ENCODE measurements at regions not wholly inside any gene's neighbourhood (a gene's known extent, or its start where the extent isn't known, plus 50 kb on each side); places are given as distances from the start of the nearest gene placed in this dataset.

DNA sequence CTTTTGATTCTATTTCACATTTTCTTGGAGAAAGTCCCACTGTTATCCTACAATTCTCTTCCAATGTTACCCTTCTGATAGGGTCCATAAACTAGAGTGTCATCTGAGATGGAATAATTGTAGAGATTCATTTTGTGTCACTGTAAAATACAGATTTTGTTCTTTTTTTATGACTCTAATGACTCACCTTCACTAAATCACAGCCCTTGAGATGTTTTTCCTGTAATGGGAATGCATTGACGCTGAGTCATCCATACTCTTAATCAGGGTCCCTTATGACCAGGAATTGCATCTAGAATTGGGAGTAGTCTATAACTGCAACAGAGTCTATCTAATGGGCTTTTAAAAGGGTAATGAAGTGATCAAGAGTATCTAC is 315.5 kb downstream of the TGFB2 start:
- H3K4me3 Mint-ChIP-seq, result no peak overlapping the region
- intact Hi-C loops (cut with micrococcal nuclease), result no loop called here

GRCh38 chr1:218661411-218661810 is 316.3 kb downstream of the TGFB2 start:
- POLR2A ChIA-PET, result no interaction called here
- CTCF ChIA-PET, result no interaction called here
- intact Hi-C loops (cut with micrococcal nuclease), result no loop called here
- Mint-ChIP-seq H3K27me3 (no peaks in the 10 kb centered on the region), H3K27ac (no peak overlapping the region), H3K36me3 (no peaks in the 10 kb centered on the region), H3K9me3 (no peaks in the 10 kb centered on the region), H3K4me1 (ENCODE audit: low read depth) (no peaks in the 10 kb centered on the region), H3K4me3 (no peak overlapping the region)
- DNase-seq, result no peak

More for the DNA sequence above, 315.5 kb downstream of the TGFB2 start:
- no peaks in the 10 kb centered on the region for H3K4me1 Mint-ChIP-seq (ENCODE audit: low read depth)
- no peaks in the 10 kb centered on the region for H3K27me3 Mint-ChIP-seq
- CTCF ChIA-PET, result no interaction called here
- no peaks in the 10 kb centered on the region for H3K36me3 Mint-ChIP-seq
- no peaks in the 10 kb centered on the region for H3K9me3 Mint-ChIP-seq
- POLR2A ChIA-PET, result no interaction called here
- H3K27ac Mint-ChIP-seq, result no peak overlapping the region
- no peak for DNase-seq

DNA sequence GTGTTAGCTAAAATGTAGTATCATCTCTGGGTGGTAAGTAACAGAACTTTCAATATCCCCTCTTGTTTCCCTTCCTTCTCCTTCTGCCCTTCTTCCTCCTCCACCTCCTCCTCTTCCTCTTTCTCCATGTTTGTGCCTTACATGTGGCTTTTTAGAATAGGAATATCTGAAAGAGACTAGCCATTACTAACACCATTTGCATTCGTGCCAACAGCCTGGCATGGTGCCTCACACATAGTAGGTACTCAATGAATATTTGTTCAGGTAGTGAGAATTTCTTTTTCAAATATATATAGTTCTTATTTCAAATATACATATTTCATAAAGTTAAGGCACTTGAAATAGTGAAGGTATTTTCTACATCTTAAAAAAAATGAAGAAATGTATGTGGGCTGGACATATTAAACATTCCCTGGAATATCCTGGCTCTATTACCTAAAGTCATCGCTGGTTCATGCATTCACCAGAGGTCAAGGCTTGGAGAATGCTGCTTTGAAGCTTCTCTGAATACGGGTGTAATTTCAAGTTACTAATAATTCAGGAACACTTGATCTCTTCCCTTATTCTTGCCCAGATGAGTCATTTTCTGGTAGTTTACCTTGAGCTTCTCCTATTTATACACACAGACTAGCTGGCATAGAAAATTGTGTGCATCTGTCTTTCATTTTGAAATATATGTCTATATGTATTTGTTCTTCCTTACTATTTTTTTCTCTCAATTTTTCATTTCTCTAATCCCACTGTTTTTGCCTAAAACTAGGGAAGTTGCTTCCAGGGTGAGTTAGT is 319.4 kb downstream of the TGFB2 start:
- H3K27ac Mint-ChIP-seq, result no peak overlapping the region
- intact Hi-C loops (cut with micrococcal nuclease), result no loop called here

DNA sequence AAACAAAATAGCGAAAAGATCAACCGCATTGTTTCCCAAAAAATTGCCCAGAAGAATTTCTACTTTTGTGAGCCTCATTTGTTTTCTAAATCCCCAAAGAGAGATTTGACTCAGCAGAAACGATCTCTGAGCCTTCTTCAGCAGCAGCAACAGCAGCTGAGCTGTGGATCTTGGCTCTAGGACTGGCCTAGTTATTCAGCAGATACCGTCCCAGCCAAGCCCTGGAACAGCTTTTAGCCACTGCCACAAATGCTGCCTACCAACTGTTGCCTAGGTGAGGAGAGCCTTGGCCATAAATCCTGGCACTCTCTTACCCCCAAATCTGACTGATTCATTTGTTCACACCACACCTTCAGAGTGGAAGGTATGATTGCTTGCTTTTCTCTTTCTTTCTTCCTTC is 320.1 kb downstream of the TGFB2 start:
- H3K9me3 Mint-ChIP-seq, result peaks cover 5% of the 10 kb centered on the region
- no peak overlapping the region for H3K27ac Mint-ChIP-seq
- POLR2A ChIA-PET, result no interaction called here
- intact Hi-C loops (cut with micrococcal nuclease), result no loop called here
- CTCF ChIA-PET, result no interaction called here
- H3K27me3 Mint-ChIP-seq, result no peaks in the 10 kb centered on the region
- DNase-seq, result no peak
- H3K4me3 Mint-ChIP-seq, result no peak overlapping the region
- no peaks in the 10 kb centered on the region for H3K4me1 Mint-ChIP-seq (ENCODE audit: low read depth)
- H3K36me3 Mint-ChIP-seq, result no peaks in the 10 kb centered on the region

More for the DNA sequence above, 319.4 kb downstream of the TGFB2 start:
- Mint-ChIP-seq H3K4me3 (no peak overlapping the region), H3K27me3 (no peaks in the 10 kb centered on the region), H3K36me3 (no peaks in the 10 kb centered on the region), H3K9me3 (peaks cover 2% of the 10 kb centered on the region), H3K4me1 (ENCODE audit: low read depth) (no peaks in the 10 kb centered on the region)
- CTCF ChIA-PET, result no interaction called here
- POLR2A ChIA-PET, result no interaction called here
- DNase-seq, result no peak

GRCh38 chr1:218666263-218666662 is 321.1 kb downstream of the TGFB2 start:
- CTCF ChIA-PET, result no interaction called here
- DNase-seq, result no peak
- H3K4me3 Mint-ChIP-seq, result no peak overlapping the region
- no peaks in the 10 kb centered on the region for H3K27me3 Mint-ChIP-seq
- H3K36me3 Mint-ChIP-seq, result no peaks in the 10 kb centered on the region
- intact Hi-C loops (cut with micrococcal nuclease), result no loop called here
- H3K27ac Mint-ChIP-seq, result no peak overlapping the region
- no peaks in the 10 kb centered on the region for H3K4me1 Mint-ChIP-seq (ENCODE audit: low read depth)
- POLR2A ChIA-PET, result no interaction called here
- H3K9me3 Mint-ChIP-seq, result peaks cover 12% of the 10 kb centered on the region

- CTCF ChIA-PET, result no interaction called here
- H3K4me1 Mint-ChIP-seq (ENCODE audit: low read depth), result no peaks in the 10 kb centered on the region
Observed at GRCh38 chr1:218667781-218668516, 322.8 kb downstream of the TGFB2 start.

GRCh38 chr1:218669431-218669830 is 324.3 kb downstream of the TGFB2 start:
- DNase-seq, result no peak
- Mint-ChIP-seq H3K27me3 (no peaks in the 10 kb centered on the region), H3K27ac (no peak overlapping the region), H3K4me1 (ENCODE audit: low read depth) (no peaks in the 10 kb centered on the region), H3K36me3 (no peaks in the 10 kb centered on the region), H3K9me3 (peaks cover 12% of the 10 kb centered on the region), H3K4me3 (no peak overlapping the region)
- intact Hi-C loops (cut with micrococcal nuclease), result no loop called here
- ChIA-PET CTCF (no interaction called here), POLR2A (no interaction called here)

More at GRCh38 chr1:218667781-218668516, 322.8 kb downstream of the TGFB2 start:
- H3K27ac Mint-ChIP-seq, result no peak overlapping the region
- H3K9me3 Mint-ChIP-seq, result peaks cover 12% of the 10 kb centered on the region
- H3K4me3 Mint-ChIP-seq, result no peak overlapping the region
- POLR2A ChIA-PET, result no interaction called here
- no peak for DNase-seq
- intact Hi-C loops (cut with micrococcal nuclease), result no loop called here
- H3K27me3 Mint-ChIP-seq, result no peaks in the 10 kb centered on the region
- no peaks in the 10 kb centered on the region for H3K36me3 Mint-ChIP-seq

DNA sequence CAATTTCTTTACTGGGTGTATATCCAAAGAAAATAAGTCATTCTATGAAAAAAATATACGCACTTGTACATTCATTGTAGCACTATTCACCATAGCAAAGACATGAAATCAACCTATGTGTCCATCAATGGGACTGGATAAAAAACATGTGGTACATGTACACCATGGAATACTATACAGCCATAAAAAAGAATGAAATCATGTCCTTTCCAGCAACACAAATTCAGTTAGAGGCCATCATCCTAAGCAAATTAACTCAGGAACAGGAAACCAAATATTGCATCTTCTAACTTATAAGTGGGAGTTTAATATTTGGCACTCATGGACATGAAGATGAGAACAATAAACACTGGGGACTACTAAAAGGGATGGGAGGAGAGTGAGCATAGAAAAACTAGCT is 325.7 kb downstream of the TGFB2 start:
- intact Hi-C loops (cut with micrococcal nuclease), result no loop called here
- no peak overlapping the region for H3K4me3 Mint-ChIP-seq
- ChIA-PET POLR2A (no interaction called here), CTCF (no interaction called here)
- H3K9me3 Mint-ChIP-seq, result peaks cover 15% of the 10 kb centered on the region
- no peak for DNase-seq
- no peaks in the 10 kb centered on the region for H3K4me1 Mint-ChIP-seq (ENCODE audit: low read depth)
- no peaks in the 10 kb centered on the region for H3K27me3 Mint-ChIP-seq
- no peaks in the 10 kb centered on the region for H3K36me3 Mint-ChIP-seq
- no peak overlapping the region for H3K27ac Mint-ChIP-seq

GRCh38 chr1:218671573-218671972 is 326.4 kb downstream of the TGFB2 start:
- Mint-ChIP-seq H3K4me1 (ENCODE audit: low read depth) (no peaks in the 10 kb centered on the region), H3K27me3 (no peaks in the 10 kb centered on the region), H3K27ac (no peak overlapping the region), H3K4me3 (no peak overlapping the region), H3K9me3 (peaks cover 15% of the 10 kb centered on the region), H3K36me3 (no peaks in the 10 kb centered on the region)
- ChIA-PET CTCF (no interaction called here), POLR2A (no interaction called here)
- intact Hi-C loops (cut with micrococcal nuclease), result no loop called here
- no peak for DNase-seq

- peaks cover 15% of the 10 kb centered on the region for H3K9me3 Mint-ChIP-seq
- no peaks in the 10 kb centered on the region for H3K27me3 Mint-ChIP-seq
- H3K4me3 Mint-ChIP-seq, result no peak overlapping the region
- CTCF ChIA-PET, result no interaction called here
- DNase-seq, result no peak
- H3K36me3 Mint-ChIP-seq, result no peaks in the 10 kb centered on the region
- POLR2A ChIA-PET, result no interaction called here
- intact Hi-C loops (cut with micrococcal nuclease), result no loop called here
- H3K27ac Mint-ChIP-seq, result no peak overlapping the region
- no peaks in the 10 kb centered on the region for H3K4me1 Mint-ChIP-seq (ENCODE audit: low read depth)
Observed at GRCh38 chr1:218673170-218673569, 328.0 kb downstream of the TGFB2 start.

GRCh38 chr1:218674280-218674773 is 329.2 kb downstream of the TGFB2 start:
- no peaks in the 10 kb centered on the region for H3K4me1 Mint-ChIP-seq (ENCODE audit: low read depth)

DNA sequence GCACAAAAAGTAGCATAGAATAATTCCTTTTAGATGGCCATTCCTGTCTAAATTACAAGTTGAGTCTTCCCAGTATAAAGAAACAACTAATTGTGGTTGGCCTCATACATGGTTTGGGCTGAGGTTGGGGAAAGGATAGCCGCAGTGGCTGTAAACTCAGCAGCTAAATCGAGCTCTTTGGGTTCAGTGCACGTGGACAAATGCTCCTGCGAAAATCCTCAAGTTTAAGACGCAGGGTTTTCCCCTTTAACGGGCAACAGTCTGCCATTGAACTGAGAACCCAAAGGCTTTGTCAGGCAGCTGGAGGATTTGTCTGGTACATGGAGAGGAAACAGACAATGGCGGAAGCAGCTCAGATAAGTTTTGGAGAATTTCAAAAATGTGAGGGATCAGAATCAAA is 331.9 kb downstream of the TGFB2 start:
- CTCF ChIA-PET, result no interaction called here
- no peak for DNase-seq
- no peaks in the 10 kb centered on the region for H3K4me1 Mint-ChIP-seq (ENCODE audit: low read depth)
- H3K9me3 Mint-ChIP-seq, result peaks cover 3% of the 10 kb centered on the region
- no peaks in the 10 kb centered on the region for H3K36me3 Mint-ChIP-seq
- H3K27ac Mint-ChIP-seq, result no peak overlapping the region
- H3K4me3 Mint-ChIP-seq, result no peak overlapping the region
- no peaks in the 10 kb centered on the region for H3K27me3 Mint-ChIP-seq
- POLR2A ChIA-PET, result no interaction called here
- intact Hi-C loops (cut with micrococcal nuclease), result no loop called here

More at GRCh38 chr1:218674280-218674773, 329.2 kb downstream of the TGFB2 start:
- Mint-ChIP-seq H3K27ac (no peak overlapping the region), H3K27me3 (no peaks in the 10 kb centered on the region), H3K9me3 (peaks cover 15% of the 10 kb centered on the region), H3K36me3 (no peaks in the 10 kb centered on the region), H3K4me3 (no peak overlapping the region)
- intact Hi-C loops (cut with micrococcal nuclease), result no loop called here
- DNase-seq, result no peak
- ChIA-PET CTCF (no interaction called here), POLR2A (no interaction called here)

GRCh38 chr1:218679391-218679790 is 334.3 kb downstream of the TGFB2 start:
- Mint-ChIP-seq H3K9me3 (peaks cover 3% of the 10 kb centered on the region), H3K27ac (no peak overlapping the region), H3K36me3 (no peaks in the 10 kb centered on the region), H3K4me1 (ENCODE audit: low read depth) (no peaks in the 10 kb centered on the region), H3K27me3 (no peaks in the 10 kb centered on the region), H3K4me3 (no peak overlapping the region)
- no peak for DNase-seq
- CTCF ChIA-PET, result no interaction called here
- POLR2A ChIA-PET, result interaction anchor here (0.6 kb wide), 1 partner anchor 10 kb away, joined by 3 read pairs; no protein-coding TSS in a partner anchor
- intact Hi-C loops (cut with micrococcal nuclease), result no loop called here
